Hematopoietic multipotent progenitor cell treated with erythropoietin and hydrocortisone succinate and interleukin-3 and kit ligand, for 8 days (in vitro differentiated cells): ENCODE measurements at regions not wholly inside any gene's neighbourhood (a gene's known extent, or its start where the extent isn't known, plus 50 kb on each side); places are given as distances from the start of the nearest gene placed in this dataset.
A peak's percentile ranks its signal among the peaks of the same experiment; 100 is the strongest.

Source experiments
- DNase-seq: peaks from one replicate; pipeline ENCODE4 v3.0.0-alpha.2; 2015

DNA sequence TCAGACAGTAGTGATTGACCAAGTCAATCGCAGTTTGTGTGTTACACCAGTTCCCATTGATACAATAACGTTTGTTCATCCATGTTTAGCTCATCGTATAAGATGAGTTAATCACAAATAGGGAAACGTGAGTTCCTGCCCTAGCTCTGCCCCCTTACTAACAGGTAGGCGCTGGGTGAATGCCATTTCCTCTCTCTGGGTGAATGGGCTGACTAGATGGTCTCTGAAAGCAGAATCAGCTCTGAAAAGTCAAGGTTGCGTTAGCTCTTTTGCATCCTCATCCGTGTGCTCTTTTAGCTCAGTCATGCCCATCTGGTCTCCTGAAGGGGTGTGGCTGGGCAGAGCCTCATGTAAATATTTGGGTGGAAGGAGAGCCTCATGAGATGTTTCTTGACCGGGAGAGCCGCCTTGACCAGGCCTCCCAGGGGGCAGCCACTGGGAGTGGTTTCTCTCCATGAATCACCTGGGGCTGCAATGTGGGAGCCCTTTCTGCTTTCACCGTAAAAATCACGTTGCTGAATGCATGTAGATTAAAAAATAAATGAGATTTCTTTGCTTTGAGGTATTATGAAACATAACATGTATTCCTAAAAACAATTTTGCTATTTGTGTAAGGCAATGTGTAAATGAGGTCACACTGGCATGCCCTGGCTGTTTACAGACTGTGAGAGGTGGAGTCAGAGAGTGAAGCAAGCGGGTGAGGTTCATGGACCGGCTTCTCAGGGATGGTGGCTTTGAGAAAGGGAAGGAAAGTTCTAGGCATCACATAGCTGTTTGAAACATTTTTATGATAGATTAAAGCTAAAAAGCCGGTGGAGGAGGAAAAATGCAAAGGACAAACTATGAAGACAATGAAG, 108.4 kb upstream of the RASGRP1 start:
- DNase-seq: no peak

DNA sequence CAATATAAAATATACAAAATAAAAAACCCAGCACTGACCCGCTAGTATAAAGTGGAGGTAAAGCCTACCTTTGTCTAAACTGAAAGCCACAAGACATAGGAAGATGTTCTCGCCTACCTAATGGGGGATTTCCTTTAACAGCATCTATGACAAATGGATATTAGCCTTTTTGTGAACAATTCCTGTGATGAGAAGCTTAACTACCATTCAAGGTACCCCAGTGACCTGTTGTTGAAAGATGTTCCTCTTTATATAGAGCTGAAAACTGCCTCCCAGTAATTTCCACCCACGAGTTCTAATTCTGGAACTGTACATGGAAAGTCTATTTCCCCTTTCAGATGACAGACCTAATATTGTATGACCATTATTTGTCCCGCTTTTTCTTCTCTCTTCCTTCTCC, 109.8 kb upstream of the RASGRP1 start:
- no peak for DNase-seq

DNA sequence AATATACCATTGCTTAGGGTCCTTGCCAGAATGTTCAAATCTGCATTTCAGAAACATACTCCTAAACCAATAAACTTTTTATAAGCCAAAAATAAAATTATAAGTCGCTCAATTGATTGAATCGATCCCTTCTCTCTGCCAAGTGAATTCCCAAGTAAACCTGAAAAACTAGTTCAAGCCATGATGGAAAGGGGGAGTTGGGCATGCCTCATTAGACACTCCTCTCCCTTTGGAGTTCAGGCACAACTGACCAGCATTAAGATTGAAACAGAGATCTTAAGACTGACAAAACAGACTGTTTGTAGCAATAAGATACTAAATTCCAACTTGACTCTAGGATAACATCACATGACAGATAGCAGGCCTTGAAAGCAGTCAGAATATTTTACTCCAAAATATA, 113.7 kb upstream of the RASGRP1 start:
- DNase-seq: no peak

DNA sequence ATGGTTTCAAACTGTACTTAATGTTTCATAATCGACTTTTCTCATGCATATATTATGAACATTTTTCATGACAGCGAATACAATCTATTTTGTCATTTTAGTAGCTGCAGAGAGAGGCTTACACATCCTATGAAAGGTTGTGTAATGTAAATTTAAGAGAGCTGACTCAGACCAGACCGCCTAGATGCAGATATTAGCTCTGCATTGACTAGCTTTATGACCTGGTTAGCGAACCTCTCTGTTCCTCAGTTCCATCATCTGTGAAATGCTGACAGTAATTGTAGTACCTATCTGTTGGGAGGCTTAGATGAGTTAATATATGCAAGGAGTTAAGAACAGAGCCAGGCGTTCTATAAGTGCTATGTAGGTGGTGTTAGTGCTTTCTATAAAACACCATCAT, 116.2 kb upstream of the RASGRP1 start:
- DNase-seq: no peak

DNA sequence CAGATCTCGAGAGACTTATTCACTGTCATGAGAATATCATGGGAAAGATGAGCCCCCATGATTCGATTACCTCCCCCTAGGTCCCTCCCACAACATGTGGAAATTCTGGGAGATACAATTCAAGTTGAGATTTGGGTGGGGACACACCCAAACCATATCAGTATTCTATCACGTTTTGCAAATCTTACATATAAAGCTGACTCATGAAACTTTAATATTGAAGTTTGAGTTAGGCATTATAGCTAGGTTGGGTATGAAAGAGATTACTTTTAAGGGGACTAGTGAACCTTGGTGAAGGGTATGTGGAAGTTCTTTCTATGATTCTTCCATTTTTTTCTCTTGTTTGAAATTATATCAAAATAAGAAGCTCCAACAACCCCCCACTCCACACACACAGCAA, 117.7 kb upstream of the RASGRP1 start:
- no peak for DNase-seq

DNA sequence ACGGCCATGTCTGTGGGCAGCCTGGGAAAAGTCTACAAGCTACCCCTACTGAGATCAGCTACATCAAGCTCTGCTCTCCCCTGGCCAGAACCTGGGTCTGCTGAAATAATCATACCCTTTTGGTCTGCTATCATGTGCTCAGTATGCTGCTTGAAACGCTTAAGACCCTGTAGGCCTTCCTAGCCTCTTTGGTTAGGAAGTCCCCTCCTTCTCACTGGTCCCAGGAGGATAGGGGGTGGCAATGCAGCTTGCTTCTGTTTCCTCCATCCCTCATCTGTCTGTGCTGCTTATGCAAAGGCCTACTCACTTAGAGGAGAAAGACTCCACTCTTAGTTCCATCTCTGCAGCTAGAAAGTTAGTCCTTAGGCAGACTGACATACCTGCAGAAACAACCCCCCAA, 118.2 kb upstream of the RASGRP1 start:
- no peak for DNase-seq

DNA sequence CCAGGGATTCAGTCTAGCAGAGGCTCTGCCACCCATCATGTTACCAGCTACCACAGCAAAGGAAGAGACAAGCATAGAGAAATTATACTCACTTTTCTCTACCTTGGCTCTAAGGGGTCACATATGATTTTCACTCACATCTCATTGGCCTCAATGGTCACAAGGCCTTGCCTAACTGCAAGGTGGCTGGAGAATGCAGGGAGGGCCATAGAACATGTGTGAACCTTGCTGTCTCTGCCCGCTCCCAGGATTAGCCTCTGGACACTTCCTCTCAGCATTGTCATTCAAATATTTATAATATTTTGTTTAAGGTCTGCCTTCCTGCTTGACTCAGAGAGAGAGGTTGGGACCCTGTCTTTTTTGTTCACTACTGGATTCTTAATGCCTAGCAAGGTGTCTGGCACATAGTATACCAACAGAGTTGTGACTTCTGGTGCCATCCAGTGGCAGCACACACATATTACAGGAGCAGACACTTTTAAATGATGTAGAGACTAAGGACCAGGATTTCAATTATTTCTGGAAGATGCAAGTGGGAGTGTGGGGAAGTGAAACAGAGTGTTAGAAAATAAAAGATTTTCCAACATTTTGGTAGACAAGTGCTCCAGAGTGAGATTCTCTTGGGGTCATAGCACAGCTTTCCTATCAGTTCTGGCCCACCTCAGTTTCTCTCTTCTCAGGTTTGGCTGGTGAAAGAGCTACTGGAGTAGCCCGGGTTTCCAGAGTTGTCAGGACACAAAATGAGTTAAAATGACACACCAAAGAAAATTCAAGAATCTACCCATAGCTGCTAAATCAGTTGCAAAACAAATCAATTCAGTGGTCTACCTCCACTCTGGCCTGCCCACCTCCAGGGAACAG, 119.0 kb upstream of the RASGRP1 start:
- DNase-seq: peak; percentile 59

DNA sequence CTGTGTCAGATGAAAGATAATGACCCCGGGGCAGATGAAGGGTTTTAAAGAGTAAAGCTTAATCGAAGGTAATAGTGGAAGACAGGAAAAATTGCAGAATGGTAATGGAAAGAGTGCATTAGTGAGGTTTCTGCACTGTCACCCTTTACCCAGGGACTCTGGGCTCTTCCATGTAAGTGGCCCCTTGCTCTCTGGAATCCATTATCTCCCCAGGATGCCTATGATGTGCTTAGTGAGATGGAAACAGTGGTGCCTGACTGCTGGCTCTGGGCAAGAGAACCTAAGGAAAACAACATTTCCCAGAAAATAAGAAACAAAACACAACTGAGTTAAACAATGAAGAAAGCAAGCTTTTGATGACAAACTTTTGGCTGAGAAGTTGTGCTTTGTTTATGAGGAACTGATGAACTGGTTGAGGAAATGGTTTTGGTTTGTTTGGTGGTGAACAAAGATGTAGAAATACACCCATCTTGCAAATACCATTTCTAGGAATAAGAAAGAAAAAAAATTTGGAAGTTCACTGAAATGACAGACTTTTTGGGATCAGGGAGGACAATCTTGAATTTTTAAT, 119.9 kb upstream of the RASGRP1 start:
- no peak for DNase-seq

DNA sequence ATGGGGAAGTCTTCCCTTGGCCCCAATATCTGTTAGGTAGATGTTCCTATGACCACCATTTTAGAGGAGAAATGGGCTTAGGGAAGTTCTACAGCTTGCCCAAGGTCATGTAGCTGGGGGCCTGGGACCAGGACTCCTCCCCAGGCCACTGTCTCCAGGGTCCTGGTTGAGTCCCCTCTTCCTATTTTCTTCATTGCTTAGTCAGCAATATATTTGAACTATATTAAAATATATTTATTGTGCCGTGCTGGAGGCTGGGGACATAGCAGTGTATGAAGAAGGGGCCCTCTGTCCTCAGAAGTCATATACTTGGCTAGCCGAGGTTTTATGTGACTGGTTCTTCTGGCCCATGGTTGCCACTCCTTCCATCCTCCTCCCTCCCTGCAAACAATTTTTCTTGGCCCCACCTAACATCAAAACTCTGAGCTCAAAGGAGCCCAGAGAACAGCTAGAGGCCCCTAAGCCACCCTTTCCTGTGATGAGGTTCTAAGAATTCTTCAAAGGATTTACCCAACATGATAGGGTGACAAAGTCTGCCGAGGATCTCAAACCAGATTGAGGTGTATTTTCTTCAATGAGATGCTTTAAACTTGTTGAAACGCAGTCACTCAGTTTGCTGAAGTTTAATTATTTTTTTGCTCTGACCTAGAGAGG, 121.2 kb upstream of the RASGRP1 start:
- DNase-seq: no peak

DNA sequence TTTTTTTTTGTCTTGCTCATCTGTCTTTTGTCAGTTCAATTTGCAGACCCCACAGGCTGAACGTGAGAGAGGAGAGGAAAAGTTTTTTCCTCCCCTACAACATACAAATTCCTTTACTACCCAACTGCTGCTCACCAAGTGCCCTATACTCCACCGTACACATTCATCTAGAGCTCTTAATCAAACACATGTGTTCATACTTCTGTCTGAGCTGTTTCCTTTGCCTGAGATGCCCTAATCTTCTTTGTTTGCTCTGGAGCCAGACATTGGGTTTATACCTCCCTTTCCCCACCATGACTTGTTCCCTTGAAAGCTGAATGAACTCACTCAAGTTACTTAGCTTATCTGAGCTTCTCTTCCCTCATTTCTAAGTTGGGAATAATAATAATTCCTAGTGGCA, 122.7 kb upstream of the RASGRP1 start:
- DNase-seq: no peak

DNA sequence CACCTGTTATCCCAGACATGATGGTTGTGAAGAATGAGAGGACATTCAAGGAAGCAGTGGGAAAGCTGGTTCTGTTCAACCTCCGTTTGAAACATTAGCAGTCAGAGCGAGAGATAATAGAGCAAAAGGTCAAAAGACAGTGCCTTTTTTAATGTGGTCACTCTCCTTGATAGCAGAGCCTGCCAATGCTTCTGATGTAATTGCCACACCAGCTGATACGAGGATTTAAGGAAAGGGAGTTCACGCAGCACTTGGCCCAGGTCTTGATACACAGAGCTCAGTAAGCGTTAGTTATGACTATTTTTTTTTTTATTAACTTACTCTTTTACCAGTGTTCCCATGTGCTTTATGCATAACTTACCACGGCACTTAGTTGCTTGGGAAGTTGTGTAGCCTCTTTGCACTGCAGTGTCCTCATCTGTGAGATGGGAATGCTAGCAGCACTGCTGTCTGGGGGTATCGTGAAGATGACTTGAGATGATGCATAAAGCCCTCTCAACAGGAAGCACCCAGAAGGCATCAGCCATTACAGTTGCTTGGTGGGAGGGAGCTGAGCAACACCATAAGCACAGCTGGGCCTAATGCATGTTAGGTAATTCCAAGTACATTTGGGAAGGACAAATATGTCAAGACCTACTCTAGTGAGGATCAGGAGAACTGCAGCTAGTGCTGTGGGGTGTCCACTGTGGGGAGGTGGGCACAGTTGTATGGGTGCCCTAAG, 123.3 kb upstream of the RASGRP1 start:
- no peak for DNase-seq

DNA sequence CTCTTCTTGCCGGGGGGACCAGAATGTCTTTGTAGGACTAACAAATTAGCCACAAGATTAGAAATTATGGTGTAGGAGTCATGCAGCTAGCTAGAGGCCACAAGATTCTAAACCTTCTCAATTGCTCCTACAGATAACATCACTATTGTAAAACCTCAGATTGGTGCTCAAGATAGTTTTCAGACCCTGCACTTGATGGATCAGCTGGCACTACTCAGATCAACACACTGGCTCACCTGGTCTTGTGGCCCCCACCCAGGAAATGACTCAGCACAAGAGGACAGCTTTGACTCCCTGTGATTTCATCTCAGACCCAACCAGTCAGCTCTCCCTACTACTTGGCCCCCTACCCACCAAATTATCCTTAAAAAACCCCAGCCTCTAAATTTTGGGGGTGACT, 124.1 kb upstream of the RASGRP1 start:
- no peak for DNase-seq

DNA sequence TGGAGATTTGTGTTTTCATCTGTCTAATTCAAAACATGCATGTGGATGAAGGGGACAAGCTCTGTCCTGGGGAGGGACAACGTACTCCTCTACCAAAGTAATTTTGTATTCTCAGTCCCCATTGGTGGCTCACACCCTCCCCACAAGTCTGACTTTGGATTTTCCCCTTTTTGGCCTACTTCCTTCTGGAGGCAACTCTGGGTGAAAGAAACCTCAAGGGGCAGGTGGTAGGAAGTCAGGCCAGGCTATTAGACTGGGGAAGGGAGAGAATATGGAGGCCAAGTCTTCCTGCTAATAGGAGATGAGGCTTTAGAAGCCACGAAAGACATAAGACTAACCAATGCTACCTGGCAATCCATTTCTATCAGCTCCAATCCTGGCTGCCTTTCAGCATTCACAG, 124.9 kb upstream of the RASGRP1 start:
- no peak for DNase-seq

DNA sequence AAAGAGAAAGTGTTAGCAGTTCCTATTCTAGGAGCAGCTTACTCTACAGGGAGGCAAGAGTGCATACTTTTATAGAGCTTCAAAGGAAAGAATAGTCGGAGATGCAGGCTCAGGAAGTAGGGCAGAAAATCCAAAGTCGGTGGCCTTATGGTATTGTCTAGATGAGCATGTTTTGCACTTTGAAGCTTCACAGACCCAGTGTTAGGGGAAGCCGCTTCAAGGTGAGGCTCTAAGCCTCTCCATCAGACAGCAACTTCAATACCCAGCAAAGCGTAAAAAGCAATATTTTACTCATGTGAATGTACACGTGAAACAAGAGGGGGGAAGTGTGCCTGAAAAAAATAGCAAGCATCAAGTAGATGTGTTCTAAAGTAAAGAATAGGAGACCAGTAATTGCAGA, 125.6 kb upstream of the RASGRP1 start:
- no peak for DNase-seq

DNA sequence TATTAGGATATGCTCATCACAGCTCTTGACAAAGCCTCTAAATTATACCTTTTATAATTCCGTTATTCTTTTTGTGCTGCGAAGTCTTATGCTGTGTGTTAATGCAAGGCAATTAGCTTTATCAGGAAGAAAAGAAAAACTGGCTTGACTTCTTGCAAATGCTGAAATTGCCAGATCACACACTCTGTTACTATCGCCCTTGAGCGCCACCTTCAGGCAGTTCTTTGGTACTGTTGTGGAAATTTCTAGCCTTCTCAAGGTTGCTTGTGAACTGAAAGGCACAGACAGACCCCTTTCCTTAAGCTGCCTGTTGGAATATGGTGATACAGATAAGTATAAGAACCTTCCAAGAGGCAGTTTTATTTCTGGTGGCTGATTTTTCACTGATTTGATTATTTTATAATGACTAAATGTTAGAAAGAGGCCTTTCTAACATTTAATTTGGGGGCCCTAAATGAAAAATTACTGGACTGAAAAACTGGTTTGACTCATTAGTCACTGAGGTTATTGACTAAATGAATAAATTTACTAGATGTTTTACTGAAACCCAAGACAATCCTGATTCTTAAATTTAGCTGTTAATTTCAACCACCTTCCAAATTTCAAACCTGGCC, 126.2 kb upstream of the RASGRP1 start:
- peak; percentile 81 for DNase-seq

DNA sequence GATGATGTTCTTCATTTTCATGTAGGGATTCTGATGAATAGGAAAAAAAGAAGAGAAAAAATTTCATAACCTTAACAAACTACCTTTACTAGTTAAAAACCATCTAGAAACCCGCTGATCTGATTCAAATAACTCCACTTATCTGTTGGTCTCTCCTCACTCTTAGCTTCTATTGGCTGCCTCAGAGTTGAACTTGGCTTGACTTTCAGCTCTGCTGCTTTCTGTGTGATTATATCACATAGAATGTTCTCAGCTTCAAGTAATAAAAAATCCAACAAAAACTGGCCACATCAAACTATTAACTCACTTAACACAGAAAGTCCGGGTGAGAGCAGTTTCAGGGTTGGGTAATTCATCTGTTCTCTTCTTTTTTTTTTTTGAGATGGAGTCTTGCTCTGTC, 126.8 kb upstream of the RASGRP1 start:
- DNase-seq: no peak

DNA sequence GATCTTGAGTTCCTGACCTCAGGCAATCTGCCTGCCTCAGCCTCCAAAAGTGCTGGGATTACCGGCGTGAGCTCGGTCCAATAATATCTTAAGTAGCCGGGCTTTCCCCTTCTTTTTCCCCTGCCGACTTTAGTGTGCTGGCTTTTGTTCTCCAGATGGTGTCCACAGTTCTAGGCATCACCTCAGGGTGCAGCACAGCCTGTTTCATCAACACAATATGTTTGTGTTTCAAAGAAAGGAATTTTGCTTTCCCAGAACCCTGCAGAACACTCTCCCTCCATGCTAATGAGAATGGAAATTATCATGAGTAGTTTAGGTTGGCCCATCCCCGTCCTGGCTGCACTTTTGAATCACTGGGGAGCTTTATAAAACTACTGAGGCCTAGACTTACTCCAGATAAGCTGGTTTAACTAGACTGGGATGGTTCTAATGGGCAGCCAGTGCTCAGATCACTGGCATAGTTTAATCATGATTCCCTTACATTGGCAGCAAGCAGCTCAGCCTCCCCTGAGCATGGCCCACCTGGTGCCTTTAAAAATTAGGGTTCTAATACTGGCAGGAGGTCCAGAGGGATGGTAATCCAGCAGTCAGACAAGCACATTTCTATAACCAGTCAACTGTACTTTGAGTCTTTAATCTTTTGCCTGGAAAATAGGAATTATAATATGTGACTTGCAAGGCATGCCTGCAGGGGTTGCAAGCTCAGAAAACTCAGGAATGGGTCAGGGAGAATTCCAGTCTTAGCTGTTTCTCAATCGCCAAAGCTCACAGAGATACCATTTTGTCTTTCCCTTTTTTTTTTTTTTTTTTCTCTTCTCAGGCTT, 127.6 kb upstream of the RASGRP1 start:
- no peak for DNase-seq

DNA sequence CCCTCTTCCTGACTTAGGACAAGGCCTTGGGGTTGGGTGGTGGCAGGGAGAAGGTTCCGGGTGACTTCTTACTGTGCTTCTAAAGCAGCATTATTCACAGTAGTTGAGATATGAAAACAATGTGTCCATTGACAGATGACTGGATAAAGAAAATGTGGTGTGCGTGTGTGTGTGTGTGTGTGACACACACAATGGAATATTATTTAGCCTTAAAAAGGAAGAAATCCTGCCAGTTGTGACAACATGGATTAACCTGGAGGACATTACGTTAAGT, 128.1 kb upstream of the RASGRP1 start:
- DNase-seq: no peak

DNA sequence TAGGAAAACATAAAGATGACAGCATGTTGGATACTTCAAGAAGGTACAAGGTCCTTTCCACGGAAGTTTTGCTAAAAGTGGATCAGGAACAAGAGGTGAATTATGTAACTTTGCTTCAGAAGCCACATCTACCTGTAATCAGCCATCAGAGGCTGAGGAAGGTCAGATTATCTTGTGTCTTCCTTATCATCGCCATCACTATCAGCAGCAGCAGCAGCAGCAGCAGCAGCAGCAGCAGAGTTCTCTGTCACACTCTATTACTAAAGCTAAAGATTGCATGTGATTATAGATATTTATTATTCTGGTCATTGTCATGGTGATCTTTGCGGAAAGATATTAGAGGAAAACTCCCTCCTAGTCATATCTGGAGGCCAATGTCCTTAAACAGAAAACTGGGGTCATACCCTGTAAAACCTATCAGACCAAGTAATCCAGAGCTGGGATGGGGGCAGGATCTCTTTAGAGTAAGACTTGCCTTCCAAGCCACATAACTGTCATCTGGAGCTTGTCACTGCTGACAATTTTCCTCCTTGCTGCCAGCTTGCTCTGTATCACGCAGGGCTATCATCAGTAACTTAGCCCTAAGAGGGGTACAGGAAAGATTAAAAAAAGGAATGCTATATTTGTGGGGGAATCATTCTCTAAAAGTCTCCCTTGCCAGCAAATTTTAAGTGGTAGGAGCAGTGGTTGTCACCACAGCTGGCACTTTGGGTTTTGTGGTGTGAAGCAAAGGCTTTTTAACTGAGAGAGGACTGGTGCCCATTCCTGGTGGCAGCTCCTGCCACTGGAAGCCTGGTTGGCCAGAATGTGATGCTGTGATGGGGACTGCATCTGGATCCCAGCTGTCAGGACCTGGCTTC, 130.9 kb upstream of the RASGRP1 start:
- DNase-seq: no peak

DNA sequence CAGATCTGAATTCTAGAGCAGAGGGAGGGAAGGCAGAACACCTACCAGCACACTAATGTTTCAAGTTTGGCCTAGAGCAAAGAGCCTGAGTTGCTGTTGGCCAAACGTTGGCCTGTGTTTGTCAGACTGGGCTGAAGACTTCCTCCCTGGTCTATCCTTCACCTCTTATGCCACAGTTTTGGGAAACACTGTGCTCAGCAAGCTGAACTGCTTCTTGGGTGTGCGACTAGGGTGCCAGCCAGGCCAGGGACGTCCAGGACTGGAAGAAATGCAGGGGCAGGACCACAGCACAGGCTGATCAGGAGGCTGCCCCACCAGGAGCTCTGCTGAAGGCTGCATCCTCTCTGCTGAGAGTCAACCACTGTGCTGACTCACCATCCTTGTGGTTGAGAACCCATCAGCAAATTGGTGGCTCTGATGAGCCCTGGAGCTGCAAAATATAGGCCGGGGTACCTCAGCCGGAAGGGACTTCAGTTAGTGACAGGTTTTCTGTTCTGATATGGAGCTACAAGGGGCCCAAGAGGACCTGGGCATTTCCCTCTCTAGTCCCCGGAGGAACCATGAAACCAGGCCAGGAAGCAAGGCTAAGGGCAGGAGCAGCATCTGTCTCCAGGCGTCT, 131.6 kb upstream of the RASGRP1 start:
- peak; percentile 37 for DNase-seq
